Stimulated activated CD4-positive, alpha-beta T cell treated with anti-CD3 and anti-CD28 coated beads, Interleukin-4, amount 100 ng/mL, for 4 hours (primary cell): ENCODE measurements at regions not wholly inside any gene's neighbourhood (a gene's known extent, or its start where the extent isn't known, plus 50 kb on each side); places are given as distances from the start of the nearest gene placed in this dataset.
"Not testable (repeated sequence)": the region's sequence is repeated elsewhere in the genome, so short reads cannot be mapped to it uniquely, and the experiment has no call there.

ENCODE experiments used
- DNase-seq, 2 experiments: peaks; one replicate each; pipeline ENCODE4 v3.0.0-alpha.2; 2020

DNA sequence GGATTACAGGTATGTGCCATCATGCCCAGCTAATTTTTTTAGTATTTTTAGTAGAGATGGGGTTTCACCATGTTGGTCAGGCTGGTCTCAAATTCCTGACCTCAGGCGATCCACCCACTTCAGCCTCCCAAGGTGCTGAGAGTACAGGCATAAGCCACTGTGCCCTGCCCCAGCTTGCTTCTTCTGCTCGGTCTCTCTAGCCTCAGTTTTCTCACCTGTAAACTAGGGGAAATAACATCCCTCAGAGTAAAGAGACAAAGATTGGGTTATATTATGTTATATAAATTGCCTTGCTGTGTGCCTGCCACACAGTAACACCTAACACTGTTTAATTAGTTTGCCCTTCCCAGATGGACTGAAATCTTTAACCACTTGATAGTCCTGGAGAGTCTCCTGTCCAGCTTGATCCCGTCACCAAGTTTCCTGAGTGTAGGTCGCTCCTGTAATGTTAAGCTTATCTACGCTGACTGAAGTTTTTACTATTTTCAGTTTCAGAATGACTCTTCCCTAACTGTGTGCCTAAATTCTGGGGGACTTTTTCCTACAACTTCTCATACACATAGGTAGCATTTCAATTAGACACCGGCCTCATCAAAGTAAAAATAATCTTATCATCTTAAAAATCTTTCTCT is 412.7 kb upstream of the TENM3 start:
- no peak for DNase-seq

DNA sequence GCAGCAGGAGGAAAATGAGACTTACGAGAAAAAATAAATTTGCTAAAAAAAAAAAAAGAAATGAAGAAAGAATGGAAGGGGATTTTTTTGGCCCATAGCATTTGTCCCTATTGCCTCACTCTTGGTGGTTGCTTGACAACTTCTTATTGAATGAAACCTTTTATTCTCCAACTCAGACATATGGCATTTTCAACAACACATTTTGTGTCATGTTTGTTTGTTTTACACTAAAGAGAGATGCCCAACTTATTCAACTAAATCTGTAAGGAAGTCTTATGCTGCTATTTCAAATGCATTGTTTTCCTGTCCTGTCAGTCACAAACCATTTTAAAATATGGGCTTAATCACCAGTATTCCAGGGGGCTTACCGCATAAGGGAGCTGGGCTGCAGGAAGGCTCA is 409.1 kb upstream of the TENM3 start:
- DNase-seq = no peak

DNA sequence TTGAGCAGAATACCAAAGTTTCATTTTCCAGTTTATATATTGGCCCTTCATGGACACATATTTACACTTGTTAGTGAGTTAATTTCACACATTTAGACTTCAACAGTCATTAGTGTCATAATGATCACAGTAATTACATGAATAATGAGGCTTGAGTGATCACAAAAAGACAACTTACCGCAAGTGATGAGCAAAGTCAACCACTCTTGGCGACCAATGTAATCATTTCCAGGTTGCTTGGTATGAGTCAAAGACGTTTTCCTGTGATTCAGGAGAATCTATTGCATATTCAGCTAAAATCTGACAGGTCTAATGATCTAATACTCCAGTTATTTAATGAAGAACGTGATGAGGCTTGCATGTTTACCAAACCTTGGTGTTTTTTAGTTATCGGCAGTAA is 407.9 kb upstream of the TENM3 start:
- no peak for DNase-seq

DNA sequence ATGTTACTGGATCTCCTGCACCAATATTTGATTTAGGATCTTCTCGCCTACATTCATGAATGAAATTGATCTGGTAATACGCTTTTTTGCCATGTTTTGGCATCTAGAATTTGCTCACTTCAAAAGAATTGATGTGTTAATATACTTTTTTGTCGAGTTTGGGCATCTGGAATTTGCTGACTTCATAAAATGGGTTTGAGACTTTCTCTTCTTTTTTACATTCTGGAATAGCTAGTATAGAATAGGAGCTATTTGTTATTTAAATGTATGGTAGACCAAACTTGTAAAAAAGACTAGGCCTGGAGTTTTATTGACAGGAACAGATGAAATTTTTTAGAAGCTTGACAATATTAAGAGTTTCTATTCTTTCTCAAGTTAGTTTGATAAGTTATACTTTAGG is 404.9 kb upstream of the TENM3 start:
- no peak for DNase-seq

DNA sequence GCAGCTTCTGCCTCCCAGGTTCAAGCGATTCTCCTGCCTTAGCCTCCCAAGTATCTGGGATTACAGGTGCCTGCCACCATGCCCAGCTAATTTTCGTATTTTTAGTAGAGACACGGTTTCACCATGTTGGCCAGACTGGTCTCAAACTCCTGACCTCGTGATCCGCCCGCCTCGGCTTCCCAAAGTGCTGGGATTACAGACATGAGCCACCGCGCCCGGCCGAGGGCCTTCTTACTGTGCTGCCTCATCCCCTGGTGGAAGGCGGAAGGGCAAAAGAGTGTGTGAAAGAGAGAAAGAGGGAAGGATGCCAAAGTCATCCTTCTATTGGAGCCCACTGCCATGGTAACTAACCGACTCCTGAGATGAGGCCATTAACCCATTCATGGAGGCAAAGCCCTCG is 399.4 kb upstream of the TENM3 start:
- not testable (repeated sequence) for DNase-seq

DNA sequence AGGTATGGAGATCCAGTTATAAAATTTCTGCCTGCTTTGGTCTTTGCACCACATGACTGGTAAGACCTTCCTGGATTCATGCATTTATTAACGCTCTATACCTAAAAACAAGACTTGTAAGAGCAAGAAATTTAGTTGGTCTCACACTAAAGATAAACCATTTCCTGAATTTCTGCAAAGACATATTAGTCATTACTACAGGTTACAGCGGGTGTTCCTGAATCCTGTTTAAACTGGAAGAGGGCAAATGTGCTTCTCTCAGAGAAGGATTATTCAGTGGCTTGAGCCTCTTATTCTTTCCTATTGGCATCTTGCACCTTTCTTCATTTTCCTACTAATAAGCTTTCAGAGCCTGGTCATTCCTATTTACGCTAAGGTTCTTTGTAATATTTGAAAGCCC is 397.6 kb upstream of the TENM3 start:
- DNase-seq = no peak

DNA sequence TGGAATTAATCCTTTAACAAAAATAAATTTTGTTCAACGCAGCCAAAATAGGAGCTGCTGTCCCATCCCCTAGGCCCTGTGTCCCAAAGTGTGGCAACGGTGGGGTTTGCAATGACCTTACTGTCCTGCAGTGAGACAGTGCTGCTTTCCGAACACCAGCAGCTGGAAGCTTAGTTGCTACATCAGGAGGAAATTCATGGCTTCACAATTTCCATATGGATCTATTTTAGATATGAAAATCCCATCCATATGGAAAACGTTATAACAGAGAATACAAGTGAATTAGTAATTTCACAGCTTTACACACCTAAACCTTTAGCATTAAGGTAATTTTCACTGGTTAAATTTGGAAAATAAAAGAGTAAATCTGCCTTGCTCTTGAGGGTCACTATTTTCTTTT is 396.3 kb upstream of the TENM3 start:
- DNase-seq = no peak

DNA sequence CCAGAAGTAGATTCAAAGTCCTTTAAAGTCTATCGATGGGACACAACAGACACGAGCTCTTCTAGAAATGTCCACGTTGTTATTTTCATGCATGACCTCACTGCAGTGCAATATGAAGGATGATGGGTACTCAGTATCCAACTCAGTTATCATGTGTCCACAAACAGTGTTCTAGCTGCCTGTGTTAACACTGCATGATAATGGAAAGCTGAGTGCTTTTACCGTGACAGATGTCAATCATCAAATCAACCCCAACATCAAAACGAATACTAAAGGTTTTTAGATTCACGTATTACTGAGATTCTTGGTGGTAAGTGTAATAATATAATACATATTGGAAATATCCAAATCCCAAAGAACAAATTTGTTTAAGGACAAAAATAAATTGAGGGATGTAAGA is 394.8 kb upstream of the TENM3 start:
- no peak for DNase-seq

DNA sequence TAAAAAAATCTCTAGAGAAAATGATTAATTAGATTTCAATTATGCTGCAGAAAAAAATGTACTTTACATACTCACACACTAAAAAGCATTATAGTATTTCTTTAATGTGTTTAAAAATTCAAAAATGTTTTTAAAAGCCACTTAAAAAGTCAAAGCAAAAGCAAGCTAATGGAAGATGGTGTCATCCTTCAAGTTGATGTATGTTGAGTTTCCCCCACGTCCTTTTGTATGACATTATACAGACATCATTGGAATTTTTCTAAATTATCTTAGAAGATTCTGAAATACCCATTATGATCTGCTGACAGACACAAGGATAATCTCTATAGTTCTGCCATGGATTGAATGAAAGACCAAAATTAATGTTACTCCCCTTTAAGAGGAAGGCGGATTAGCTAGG is 393.7 kb upstream of the TENM3 start:
- no peak for DNase-seq

DNA sequence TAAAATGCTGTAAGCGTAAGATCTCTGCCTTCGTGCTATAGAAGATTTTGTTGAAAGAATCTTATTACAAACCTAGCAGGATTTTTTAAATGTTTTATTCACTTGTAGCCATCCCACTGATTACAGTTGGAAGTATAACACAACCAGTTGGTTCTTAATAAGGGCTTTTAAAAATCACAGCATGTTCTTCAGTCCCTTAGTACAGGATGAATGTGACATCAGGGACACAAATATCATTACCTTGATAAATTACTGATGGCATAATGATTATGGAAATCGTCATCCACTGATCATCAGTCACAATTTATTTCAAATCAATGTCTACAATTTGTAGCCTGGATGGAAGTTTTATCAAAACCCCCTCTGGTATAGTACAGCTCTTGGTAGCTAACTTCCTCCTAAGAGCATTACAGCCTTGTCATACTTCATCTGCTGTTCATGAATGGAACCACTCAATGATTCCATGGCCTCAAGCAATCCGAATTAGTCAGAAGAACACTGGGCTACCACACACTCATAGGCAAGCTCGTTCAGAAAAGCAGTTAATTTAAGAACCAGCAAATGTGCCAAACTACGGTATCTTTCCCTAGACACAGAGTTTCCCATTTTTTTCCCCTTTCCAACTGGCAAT is 389.2 kb upstream of the TENM3 start:
- DNase-seq = no peak

DNA sequence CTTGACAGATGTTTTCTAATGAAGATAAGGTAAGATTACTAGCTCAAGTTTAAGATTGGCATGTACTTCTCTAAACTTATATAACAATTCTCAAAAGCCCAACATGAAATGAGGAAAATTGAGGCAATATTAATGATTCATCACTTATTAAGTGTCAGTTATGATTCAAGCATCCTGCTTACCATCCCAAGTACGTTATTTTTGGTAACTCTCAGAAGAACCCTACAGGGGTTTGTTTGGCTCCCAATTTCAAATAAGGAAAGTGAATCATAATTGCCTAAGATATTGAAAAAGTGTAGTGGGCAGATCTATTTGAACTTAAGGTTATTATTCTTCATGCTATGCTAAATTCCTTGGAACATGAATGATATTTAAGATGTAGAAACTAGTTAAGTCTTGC is 387.9 kb upstream of the TENM3 start:
- no peak for DNase-seq

DNA sequence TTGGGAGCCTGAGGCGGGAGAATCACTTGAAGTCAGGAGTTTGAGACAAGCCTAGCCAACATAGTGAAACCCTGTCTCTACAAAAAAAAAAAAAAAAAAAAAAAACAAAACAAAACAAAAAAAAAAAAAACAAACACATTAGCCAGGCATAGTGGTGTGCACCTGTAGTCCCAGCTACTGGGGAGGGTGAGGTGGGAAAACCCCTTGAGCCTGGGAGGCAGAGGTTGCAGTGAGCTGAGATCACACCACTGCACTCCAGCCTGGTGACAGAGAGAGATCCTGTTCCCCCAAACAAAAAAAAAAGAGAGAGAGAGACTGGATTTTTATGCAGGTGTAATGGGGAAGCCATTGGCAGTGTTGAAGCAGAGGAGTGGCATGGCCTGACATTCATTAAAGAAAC is 385.7 kb upstream of the TENM3 start:
- DNase-seq = not testable (repeated sequence)

DNA sequence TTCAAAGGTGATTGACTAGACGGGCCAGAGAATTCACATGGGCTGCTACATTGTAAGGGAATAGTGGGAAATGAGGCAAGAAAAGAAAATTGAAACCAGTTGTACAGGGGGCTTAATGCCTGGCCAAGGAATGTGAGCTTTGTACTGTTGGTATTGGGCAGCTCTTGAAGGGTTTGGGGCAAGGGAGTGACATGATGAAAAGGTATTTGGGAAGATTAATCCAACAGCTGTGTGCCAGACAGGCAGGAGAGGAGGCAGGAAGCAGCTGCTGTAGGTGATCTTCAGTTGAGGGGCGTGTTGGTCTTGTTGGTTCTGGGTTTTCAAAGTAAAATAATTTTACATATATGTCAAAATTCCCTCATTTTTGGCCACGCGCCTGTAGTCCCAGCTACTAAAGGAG is 384.5 kb upstream of the TENM3 start:
- no peak for DNase-seq

DNA sequence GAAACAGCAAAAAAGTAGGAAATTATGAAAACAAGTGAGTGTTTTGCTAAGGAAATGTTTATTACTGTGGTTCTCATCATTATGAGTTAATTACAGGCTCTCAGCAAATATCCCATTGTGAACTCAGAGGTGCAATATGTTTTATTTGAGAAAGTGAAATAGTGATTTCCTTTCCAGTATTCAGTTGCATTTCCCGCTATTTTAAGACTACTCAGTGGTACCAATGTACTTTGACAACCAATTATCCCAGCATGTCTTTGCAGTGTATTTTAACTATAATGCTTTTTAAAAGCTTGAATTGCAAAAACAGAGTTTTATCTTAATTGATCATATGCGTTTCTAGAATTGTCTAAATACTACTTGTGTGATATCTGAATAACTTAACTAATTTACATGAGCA is 383.8 kb upstream of the TENM3 start:
- no peak for DNase-seq

DNA sequence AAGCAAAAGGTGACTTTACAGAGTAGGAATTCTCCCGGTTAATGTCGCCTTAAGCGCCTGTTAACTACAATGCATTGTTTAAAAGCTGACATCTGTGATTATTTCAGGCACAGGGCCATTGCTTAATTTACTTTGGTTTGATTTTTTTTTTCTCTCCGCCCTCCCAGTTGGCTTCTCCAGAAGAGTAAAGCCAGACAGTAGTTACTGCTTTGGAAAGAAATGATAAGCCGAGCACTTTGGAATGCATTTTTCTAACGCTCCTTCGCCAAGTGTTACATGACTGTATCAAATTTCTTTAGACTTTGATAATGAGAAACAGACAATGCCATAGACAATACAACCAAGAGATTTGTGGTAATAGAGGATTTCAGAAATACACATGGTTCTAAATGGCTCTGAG is 383.0 kb upstream of the TENM3 start:
- no peak for DNase-seq

DNA sequence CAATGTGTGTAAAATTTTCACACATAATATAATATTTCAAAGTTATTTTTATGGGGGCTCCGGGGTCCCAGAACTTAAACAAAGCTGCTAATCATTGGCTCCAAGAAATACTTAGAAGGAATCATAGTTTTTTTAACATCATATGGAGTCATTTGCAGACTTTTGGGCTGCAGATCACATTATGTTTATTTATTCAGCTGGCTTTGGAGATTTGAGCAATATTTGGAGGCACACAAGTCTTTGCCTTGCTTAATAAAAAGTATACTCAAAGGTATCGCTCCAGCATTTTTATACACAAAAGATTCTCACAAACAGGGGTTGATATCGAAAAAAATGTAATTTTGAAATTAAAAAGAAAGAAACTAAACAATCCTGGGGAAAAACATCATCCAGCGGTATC is 382.5 kb upstream of the TENM3 start:
- no peak for DNase-seq

DNA sequence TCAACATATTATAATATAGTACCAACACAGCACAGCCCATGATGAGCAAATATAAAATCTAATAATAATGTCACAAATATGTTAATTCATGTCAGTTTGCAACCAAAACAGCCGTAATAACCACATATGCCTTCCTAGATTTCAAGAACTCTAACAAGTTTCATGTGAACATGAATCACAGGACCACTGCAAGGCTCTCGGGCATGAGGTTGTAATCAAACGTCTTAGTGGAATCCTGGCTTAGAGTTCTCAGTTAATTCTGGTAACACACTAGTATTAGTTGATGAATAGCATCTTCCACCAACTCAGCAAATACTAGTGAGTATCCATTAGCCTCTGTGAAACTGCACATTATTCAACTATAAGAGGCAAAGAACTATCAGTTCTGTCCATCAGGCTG is 379.3 kb upstream of the TENM3 start:
- DNase-seq = no peak

DNA sequence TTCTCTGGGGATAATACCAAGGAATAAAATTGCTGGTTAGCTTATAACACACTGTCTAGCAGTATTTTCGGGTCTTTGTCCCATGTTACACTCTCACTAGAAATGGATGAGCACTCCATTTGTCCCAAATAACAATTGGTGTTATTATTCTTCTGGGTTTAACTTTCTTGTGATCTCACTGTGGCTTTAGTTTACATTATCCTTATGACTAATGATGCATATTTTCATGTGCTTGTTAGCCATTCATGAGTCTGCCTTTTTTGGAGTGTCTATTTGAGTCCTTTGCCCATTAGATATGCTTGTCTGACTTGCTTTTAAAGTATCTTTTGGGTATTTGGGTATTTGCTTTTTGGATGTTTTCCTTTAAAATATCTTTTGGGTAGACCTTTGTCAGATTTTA is 372.9 kb upstream of the TENM3 start:
- DNase-seq = no peak

DNA sequence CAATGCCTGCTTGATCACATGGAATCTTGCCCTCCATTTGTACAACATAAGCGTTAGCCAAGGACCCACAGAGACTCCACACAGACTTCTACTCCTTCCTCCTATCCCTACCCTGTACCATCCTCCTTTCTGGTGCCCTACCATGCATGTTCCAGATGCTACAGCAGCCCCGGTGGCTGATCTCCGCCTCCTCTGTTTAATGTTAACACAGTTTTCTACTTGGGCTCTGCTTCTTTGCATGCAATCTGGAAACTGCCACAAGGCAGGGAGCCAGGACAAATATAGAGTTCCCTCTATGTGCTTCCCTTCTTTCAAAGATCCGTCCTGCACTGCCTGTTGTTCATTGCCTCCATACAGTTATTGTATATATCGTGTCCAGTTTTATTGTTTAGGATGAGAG is 368.6 kb upstream of the TENM3 start:
- DNase-seq = no peak

DNA sequence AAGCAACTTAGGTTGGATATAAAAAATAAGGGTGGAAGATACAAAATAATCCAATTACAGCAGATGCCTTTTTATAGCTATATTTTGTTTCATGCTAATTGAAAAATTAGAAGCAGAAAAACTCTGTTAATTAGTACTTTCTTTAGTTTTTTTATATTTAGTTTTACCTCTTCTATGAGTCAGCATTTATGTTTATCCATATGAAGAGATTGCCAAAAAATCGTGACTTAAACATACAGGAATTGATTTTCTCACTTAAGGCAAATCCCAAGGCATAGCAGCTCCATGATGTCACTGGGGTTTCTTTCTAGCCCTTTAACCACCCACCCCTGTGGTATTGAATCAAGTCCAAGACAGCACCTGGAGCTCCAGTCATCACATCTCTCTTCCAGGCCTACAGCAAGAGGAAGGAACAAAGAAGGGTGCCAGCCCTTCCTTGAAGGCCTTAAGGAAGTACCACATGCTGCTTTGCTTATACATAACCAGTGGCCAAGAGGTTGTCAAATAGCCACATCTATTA is 365.8 kb upstream of the TENM3 start:
- no peak for DNase-seq

DNA sequence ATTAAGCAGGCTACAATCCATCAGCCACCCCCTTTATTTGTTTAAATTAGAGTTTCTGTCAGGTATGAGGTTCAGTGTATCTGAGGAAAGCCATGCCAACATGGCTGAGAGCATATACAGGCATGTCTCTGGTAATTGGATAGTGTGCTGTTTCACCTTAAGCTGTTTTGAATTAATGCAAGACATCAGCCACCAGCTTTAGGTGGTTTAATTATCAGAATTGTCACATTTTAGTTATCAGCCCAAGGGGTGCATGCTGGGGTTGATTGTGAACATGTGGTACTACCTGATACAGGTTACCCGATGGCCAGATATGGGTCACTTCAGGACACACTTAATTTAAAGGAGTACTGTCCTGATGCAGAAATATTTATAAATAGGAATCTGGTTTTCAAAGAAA is 353.2 kb upstream of the TENM3 start:
- no peak for DNase-seq

DNA sequence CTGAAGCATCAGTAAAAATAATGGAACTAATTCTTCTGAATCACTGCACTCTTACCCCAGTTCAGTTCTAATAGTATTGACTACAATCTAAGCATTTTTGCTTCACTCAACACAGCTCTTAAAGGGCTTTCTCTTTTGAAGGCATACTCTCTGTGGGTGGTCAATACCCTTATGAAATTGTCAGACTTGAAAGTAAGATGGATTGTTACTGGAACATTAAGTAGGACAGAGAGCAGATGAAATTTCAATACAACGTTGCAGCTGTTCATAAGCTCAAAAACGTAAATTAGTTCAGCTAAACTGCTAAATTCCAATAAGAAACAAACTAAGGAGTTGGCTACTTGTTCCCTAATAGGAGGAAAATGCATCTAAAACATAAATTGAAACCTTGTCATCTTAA is 352.3 kb upstream of the TENM3 start:
- DNase-seq = no peak

DNA sequence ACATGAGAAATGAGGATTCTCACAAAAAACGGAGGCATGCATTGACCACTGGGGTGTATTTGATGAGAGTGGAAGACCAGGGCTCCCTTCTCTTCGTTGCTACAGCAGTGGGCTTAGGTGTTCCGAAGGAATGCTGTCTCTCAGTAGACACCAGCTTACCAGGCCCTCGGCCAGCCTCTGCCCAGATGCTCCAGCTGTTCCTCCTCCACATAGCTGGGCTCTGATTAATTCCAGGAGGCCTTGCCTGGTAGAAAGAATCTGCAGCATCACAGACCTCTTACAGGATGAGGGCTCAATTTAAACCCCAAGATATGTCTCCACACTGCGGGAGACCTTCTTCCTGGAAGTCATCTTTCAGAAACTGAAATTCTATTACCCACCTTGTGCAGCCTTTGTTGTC is 346.6 kb upstream of the TENM3 start:
- no peak for DNase-seq

DNA sequence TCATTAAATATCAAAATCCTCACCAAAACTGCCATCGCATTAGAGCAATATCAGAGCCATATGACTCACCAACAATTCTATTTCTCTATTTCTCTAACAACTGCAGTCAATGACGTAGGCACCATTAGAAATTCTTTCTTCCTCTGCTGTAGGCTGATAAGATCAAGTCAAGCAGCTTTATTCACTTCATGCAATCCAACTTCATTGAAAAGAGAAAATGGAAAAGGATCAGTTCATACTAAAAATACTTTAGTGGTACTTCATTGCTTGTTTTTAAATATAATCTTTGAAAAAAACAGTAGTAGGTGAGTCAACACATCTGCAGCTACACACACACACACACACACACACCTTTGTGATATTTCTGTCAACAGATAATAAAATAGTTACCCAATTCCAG is 345.3 kb upstream of the TENM3 start:
- DNase-seq = no peak

DNA sequence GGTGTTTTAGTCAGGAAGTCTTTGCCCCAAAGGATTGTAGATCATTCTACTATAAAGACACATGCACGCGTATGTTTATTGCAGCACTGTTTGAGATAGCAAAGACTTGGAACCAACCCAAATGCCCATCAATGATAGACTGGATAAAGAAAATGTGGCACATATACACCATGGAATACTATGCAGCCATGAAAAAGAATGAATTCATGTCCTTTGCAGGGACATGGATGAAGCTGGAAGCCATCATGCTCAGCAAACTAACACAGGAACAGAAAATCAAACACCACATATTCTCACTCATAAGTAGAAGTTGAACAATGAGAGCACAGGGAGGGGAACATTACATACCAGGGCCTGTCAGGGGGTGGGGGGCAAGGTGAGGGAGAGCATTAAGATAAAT is 340.8 kb upstream of the TENM3 start:
- DNase-seq = not testable (repeated sequence)
